ENCODE measurements at regions not wholly inside any gene's neighbourhood (a gene's known extent, or its start where the extent isn't known, plus 50 kb on each side); places are given as distances from the start of the nearest gene placed in this dataset.

- ChIA-PET POLR2A (no interaction called here), CTCF (no interaction called here)
- intact Hi-C loops (cut with micrococcal nuclease) = no loop called here
- no peak for TF ChIP-seq CTCF (IDR thresholded peaks at IDR 0.05; ENCODE audit: unreplicated experiment)
- H3K27me3 Mint-ChIP-seq (ENCODE audit: insufficient read depth, unreplicated experiment) = no peaks in the 10 kb centered on the region
- no peak overlapping the region for H3K27ac Mint-ChIP-seq (ENCODE audit: low read depth, unreplicated experiment)
- H3K36me3 Mint-ChIP-seq (ENCODE audit: insufficient read depth, unreplicated experiment) = no peaks in the 10 kb centered on the region
- H3K4me1 Mint-ChIP-seq (ENCODE audit: insufficient read depth, unreplicated experiment) = no peaks in the 10 kb centered on the region
- no peaks in the 10 kb centered on the region for H3K9me3 Mint-ChIP-seq (ENCODE audit: unreplicated experiment)
- BruUV-seq (replicated peaks) = no TSS peak
- no peak for DNase-seq (ENCODE audit: unreplicated experiment)
- H3K4me3 Mint-ChIP-seq (ENCODE audit: unreplicated experiment) = no peak overlapping the region
Measured at GRCh38 chr18:39178166-39178565, 1612.6 kb upstream of the CELF4 start.

DNA sequence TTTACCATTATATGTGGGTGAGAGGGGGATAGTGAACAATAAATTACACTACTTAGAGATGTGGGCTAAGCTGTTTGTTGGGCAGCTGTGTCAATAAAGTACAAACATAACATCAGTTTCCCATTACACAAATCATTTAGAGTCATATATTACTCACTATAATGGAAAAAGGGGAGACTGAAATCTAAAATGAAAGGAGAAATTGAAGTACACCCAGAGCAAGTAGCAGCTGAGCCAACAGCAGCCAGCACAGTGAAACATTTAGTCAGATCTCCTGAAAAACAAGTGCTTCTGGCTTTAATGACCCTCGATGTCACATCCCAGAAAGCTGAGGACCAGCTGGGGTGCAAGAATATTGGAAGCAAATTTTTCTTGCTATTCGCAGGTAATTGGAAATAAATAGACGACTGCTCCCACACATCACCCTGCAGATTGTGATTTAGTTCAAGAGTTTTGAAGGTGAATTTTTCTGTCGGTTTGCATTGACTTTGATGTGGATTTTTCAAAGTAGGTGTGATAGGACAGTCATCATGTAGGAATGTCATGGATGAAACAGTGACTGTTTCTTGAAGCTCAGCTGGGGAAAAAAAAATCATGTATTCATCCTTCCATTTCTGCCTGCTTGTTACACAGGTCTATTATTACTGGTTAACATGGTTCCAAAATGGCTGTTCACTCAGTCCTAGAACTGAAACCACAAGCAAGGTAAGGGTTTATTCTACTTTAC lies 1607.3 kb upstream of the CELF4 start:
- H3K9me3 Mint-ChIP-seq (ENCODE audit: unreplicated experiment) = no peaks in the 10 kb centered on the region
- ChIA-PET POLR2A (no interaction called here), CTCF (interaction anchor here (0.6 to 1.1 kb wide), 2 partner anchors 10 to 1646 kb away, joined by 3 read pairs; no protein-coding TSS in a partner anchor)
- BruUV-seq (replicated peaks) = no TSS peak
- H3K36me3 Mint-ChIP-seq (ENCODE audit: insufficient read depth, unreplicated experiment) = no peaks in the 10 kb centered on the region
- TF ChIP-seq CTCF (IDR thresholded peaks at IDR 0.05; ENCODE audit: unreplicated experiment) = no peak
- H3K27me3 Mint-ChIP-seq (ENCODE audit: insufficient read depth, unreplicated experiment) = no peaks in the 10 kb centered on the region
- intact Hi-C loops (cut with micrococcal nuclease) = no loop called here
- H3K4me1 Mint-ChIP-seq (ENCODE audit: insufficient read depth, unreplicated experiment) = peaks cover 5% of the 10 kb centered on the region
- no peak for DNase-seq (ENCODE audit: unreplicated experiment)
- no peak overlapping the region for H3K27ac Mint-ChIP-seq (ENCODE audit: low read depth, unreplicated experiment)
- no peak overlapping the region for H3K4me3 Mint-ChIP-seq (ENCODE audit: unreplicated experiment)

- no peaks in the 10 kb centered on the region for H3K36me3 Mint-ChIP-seq (ENCODE audit: insufficient read depth, unreplicated experiment)
- BruUV-seq (replicated peaks) = no TSS peak
- H3K4me3 Mint-ChIP-seq (ENCODE audit: unreplicated experiment) = no peak overlapping the region
- intact Hi-C loops (cut with micrococcal nuclease) = no loop called here
- POLR2A ChIA-PET = no interaction called here
- no peaks in the 10 kb centered on the region for H3K27me3 Mint-ChIP-seq (ENCODE audit: insufficient read depth, unreplicated experiment)
- H3K4me1 Mint-ChIP-seq (ENCODE audit: insufficient read depth, unreplicated experiment) = peaks cover 5% of the 10 kb centered on the region
- TF ChIP-seq CTCF (IDR thresholded peaks at IDR 0.05; ENCODE audit: unreplicated experiment) = no peak
- no peak for DNase-seq (ENCODE audit: unreplicated experiment)
- no peaks in the 10 kb centered on the region for H3K9me3 Mint-ChIP-seq (ENCODE audit: unreplicated experiment)
- CTCF ChIA-PET = no interaction called here
- no peak overlapping the region for H3K27ac Mint-ChIP-seq (ENCODE audit: low read depth, unreplicated experiment)
Measured at GRCh38 chr18:39168723-39169122, 1603.1 kb upstream of the CELF4 start.

- ChIA-PET CTCF (interaction anchor here (0.7 kb wide), 1 partner anchor 672 kb away, joined by 3 read pairs; no protein-coding TSS in a partner anchor), POLR2A (interaction anchor here (0.6 kb wide), 1 partner anchor 263 kb away, joined by 3 read pairs; no protein-coding TSS in a partner anchor)
- Mint-ChIP-seq H3K4me3 (ENCODE audit: unreplicated experiment) (no peak overlapping the region), H3K4me1 (ENCODE audit: insufficient read depth, unreplicated experiment) (peaks cover 4% of the 10 kb centered on the region), H3K27me3 (ENCODE audit: insufficient read depth, unreplicated experiment) (no peaks in the 10 kb centered on the region), H3K27ac (ENCODE audit: low read depth, unreplicated experiment) (no peak overlapping the region), H3K36me3 (ENCODE audit: insufficient read depth, unreplicated experiment) (no peaks in the 10 kb centered on the region), H3K9me3 (ENCODE audit: unreplicated experiment) (no peaks in the 10 kb centered on the region)
- intact Hi-C loops (cut with micrococcal nuclease) = no loop called here
- TF ChIP-seq CTCF (IDR thresholded peaks at IDR 0.05; ENCODE audit: unreplicated experiment) = no peak
- DNase-seq (ENCODE audit: unreplicated experiment) = no peak
- BruUV-seq (replicated peaks) = no TSS peak
Measured at GRCh38 chr18:39167990-39168389, 1602.4 kb upstream of the CELF4 start.

Measured in MCF 10A (cell line).